CD14-positive monocyte (primary cell): ENCODE measurements at regions not wholly inside any gene's neighbourhood (a gene's known extent, or its start where the extent isn't known, plus 50 kb on each side); places are given as distances from the start of the nearest gene placed in this dataset.

Experiments used
- DNase-seq, 3 donors: peaks; one replicate each; pipeline ENCODE4 v3.0.0-alpha.2; 2011 to 2022
- H2AFZ ChIP-seq: 2 replicates; pipeline ENCODE4 v1.6.0; 2012; ENCODE audit warnings: mild to moderate bottlenecking, low read depth, low read length, inconsistent platforms; ENCODE audit not compliant: insufficient read depth, poor library complexity, severe bottlenecking
- H3K27ac ChIP-seq, 2 donors: 1 replicate in 1 of 2; 2 replicates in 1 of 2; pipeline ENCODE4 v1.5.1; 2012 to 2013; ENCODE audit warnings: low read length in 2 of 2, control low read depth in 1 of 2, inconsistent platforms in 1 of 2, low read depth in 1 of 2, mild to moderate bottlenecking in 1 of 2
- H3K27me3 ChIP-seq, 2 donors: one replicate each; pipeline versions ENCODE4 v1.6.0 to v1.6.1; 2011 to 2013; ENCODE audit warnings: low read length in 2 of 2; ENCODE audit not compliant: control insufficient read depth in 2 of 2, insufficient read depth in 2 of 2
- H3K36me3 ChIP-seq, 2 donors: replicated peaks in 1 of 2; 1 replicate in 1 of 2; 2 replicates in 1 of 2; pipeline versions ENCODE4 v1.5.1 to v1.6.1; 2012 to 2013; ENCODE audit warnings: low read length in 2 of 2, control low read depth in 1 of 2, inconsistent platforms in 1 of 2, mild to moderate bottlenecking in 1 of 2; ENCODE audit not compliant: insufficient read depth in 2 of 2, control insufficient read depth in 1 of 2
- H3K4me1 ChIP-seq, 2 donors: 1 replicate in 1 of 2; 2 replicates in 1 of 2; pipeline versions ENCODE4 v1.5.1 to v1.6.1; 2012 to 2013; ENCODE audit warnings: low read length in 2 of 2, control low read depth in 1 of 2, inconsistent platforms in 1 of 2, mild to moderate bottlenecking in 1 of 2, moderate library complexity in 1 of 2; ENCODE audit not compliant: insufficient read depth in 2 of 2, control insufficient read depth in 1 of 2
- H3K4me2 ChIP-seq: replicated peaks from 2 replicates; pipeline ENCODE3; 2012; ENCODE audit warnings: low read length, moderate library complexity, mild to moderate bottlenecking; ENCODE audit not compliant: poor library complexity, severe bottlenecking; ENCODE audit errors: extremely low read depth
- H3K4me3 ChIP-seq, 3 experiments: fragments of 200-600 bp in 1 of 3; sonication (generic) in 1 of 3; replicated peaks in 1 of 3; 1 replicate in 2 of 3; 2 replicates in 1 of 3; pipeline ENCODE4 v1.5.1; 2011 to 2013; ENCODE audit warnings: low read length in 3 of 3, mild to moderate bottlenecking in 3 of 3, control low read depth in 2 of 3, low read depth in 2 of 3, inconsistent platforms in 1 of 3, moderate library complexity in 1 of 3
- H3K79me2 ChIP-seq: 2 replicates; pipeline ENCODE4 v1.6.0; 2012; ENCODE audit warnings: mild to moderate bottlenecking, control low read depth, inconsistent platforms, low read length, moderate library complexity; ENCODE audit not compliant: insufficient read depth
- H3K9ac ChIP-seq: 2 replicates; pipeline ENCODE4 v1.6.0; 2017; ENCODE audit warnings: low read length, mild to moderate bottlenecking; ENCODE audit not compliant: insufficient read depth, poor library complexity, severe bottlenecking
- H3K9me3 ChIP-seq, 2 donors: replicated peaks in 1 of 2; 1 replicate in 1 of 2; 2 replicates in 1 of 2; pipeline versions ENCODE4 v1.5.1 to v1.6.1; 2012 to 2013; ENCODE audit warnings: low read length in 2 of 2, control low read depth in 1 of 2; ENCODE audit not compliant: control insufficient read depth in 1 of 2, insufficient read depth in 1 of 2
- H4K20me1 ChIP-seq: 2 replicates; pipeline ENCODE4 v1.6.0; 2012; ENCODE audit warnings: mild to moderate bottlenecking, low read length, control low read depth, moderate library complexity; ENCODE audit not compliant: insufficient read depth
- H3K27ac Mint-ChIP-seq, 7 donors: one replicate each; pipeline ENCODE4 v1.8.0; 2020; ENCODE audit warnings: mild to moderate bottlenecking in 7 of 7, mixed read lengths in 7 of 7, moderate library complexity in 6 of 7, inconsistent platforms in 2 of 7
- H3K27me3 Mint-ChIP-seq, 3 donors: one replicate each; pipeline ENCODE4 v1.8.0; 2021 to 2022; ENCODE audit warnings: low read depth in 3 of 3, mild to moderate bottlenecking in 3 of 3, mixed read lengths in 3 of 3, moderate library complexity in 3 of 3, inconsistent platforms in 1 of 3
- H3K36me3 Mint-ChIP-seq, 2 donors: one replicate each; pipeline ENCODE4 v1.8.0; 2020; ENCODE audit warnings: mixed read lengths in 2 of 2, inconsistent platforms in 1 of 2, mild to moderate bottlenecking in 1 of 2
- H3K4me1 Mint-ChIP-seq: one replicate; pipeline ENCODE4 v1.8.0; 2020; ENCODE audit warnings: mild to moderate bottlenecking, mixed read lengths
- H3K4me3 Mint-ChIP-seq, 2 donors: one replicate each; pipeline ENCODE4 v1.8.0; 2020; ENCODE audit warnings: mild to moderate bottlenecking in 2 of 2, mixed read lengths in 2 of 2, moderate library complexity in 1 of 2
- H3K9me3 Mint-ChIP-seq, 7 donors: one replicate each; pipeline ENCODE4 v1.8.0; 2020 to 2022; ENCODE audit warnings: mixed read lengths in 7 of 7, mild to moderate bottlenecking in 6 of 7, moderate library complexity in 6 of 7, inconsistent platforms in 2 of 7
- WGBS: methylation state at CpG from one replicate; pipeline ENCODE4 v1.1.5; 2013; ENCODE audit warnings: missing lambda C conversion rate; ENCODE audit not compliant: insufficient coverage; 5-methylcytosine and 5-hydroxymethylcytosine counted together
- intact Hi-C, 2 donors: fragments of 100-400 bp; cut with micrococcal nuclease; formaldehyde crosslinking; loops; one replicate each; pipeline versions ENCODE4 v1.15.0 to v1.15.1; 2023
- TF ChIP-seq, protein P1 (sequence below): fragments of 200-600 bp; IDR thresholded peaks from one replicate; pipeline ENCODE4 v1.8.0; 2022; ENCODE audit warnings: antibody characterized with exemption, mild to moderate bottlenecking

DNA sequence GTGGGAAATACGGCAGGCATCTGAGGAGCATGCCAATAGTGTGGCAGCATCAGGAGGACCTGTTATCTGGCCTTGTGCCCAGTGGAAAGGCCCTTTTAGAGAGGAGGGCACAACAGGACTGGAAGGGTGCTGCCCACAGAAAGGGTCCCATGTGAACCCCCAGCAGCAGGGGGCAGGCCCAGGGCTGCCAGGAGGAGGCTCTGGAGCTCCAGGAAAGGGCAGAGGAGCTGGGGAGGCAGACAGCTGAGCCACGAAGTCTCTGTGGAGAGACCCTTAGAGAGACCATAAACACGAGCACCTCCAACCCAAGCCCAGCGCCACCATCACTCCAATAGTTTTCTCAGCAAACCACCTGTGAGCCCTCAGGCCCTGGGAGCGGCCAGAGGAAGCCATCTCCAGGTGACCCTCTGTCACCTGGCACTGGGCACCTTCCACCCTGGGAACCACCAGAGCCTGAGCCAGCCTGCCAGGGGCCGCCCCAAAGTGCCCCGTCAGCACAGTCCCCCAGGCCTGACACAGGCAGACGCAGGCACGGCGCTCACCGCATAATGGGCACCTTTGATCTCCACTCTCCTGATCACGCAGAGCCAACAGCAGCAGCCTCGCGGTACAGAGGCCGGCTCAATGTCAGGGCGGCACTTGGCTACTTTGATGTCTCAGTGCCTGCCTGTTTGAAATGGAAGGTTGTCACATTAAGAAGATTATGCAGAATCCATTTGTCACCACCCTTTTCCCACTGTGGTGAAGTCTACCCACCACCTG, 162.5 kb upstream of the RAB6C start:
- no peak for DNase-seq
- H3K79me2 ChIP-seq: no peaks in the 10 kb centered on the region
- H3K4me1 Mint-ChIP-seq: peaks cover 19% of the 10 kb centered on the region
- H3K9me3 Mint-ChIP-seq: peaks cover 2 to 20% (median 9%) of the 10 kb centered on the region in 7 donors
- no peaks in the 10 kb centered on the region for H3K36me3 Mint-ChIP-seq
- H3K9ac ChIP-seq: no peak overlapping the region
- TF ChIP-seq, protein P1, sequence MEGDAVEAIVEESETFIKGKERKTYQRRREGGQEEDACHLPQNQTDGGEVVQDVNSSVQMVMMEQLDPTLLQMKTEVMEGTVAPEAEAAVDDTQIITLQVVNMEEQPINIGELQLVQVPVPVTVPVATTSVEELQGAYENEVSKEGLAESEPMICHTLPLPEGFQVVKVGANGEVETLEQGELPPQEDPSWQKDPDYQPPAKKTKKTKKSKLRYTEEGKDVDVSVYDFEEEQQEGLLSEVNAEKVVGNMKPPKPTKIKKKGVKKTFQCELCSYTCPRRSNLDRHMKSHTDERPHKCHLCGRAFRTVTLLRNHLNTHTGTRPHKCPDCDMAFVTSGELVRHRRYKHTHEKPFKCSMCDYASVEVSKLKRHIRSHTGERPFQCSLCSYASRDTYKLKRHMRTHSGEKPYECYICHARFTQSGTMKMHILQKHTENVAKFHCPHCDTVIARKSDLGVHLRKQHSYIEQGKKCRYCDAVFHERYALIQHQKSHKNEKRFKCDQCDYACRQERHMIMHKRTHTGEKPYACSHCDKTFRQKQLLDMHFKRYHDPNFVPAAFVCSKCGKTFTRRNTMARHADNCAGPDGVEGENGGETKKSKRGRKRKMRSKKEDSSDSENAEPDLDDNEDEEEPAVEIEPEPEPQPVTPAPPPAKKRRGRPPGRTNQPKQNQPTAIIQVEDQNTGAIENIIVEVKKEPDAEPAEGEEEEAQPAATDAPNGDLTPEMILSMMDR: no peak
- no peak overlapping the region for H3K27ac Mint-ChIP-seq
- intact Hi-C loops: no loop called here
- no peak overlapping the region for H3K27ac ChIP-seq
- H3K9me3 ChIP-seq: peaks cover 0 to 10% of the 10 kb centered on the region in 2 donors
- no peaks in the 10 kb centered on the region for H3K27me3 ChIP-seq
- H3K4me3 ChIP-seq: no peak overlapping the region
- 88% methylated on average over 11 of the region's 16 CpGs for WGBS
- no peaks in the 10 kb centered on the region for H3K36me3 ChIP-seq
- no peak overlapping the region for H2AFZ ChIP-seq
- no peak overlapping the region for H3K4me2 ChIP-seq
- no peaks in the 10 kb centered on the region for H4K20me1 ChIP-seq
- H3K4me1 ChIP-seq: peaks cover 17 to 20% of the 10 kb centered on the region in 2 donors
- no peak overlapping the region for H3K4me3 Mint-ChIP-seq
- H3K27me3 Mint-ChIP-seq: peaks cover 2 to 3% (median 2%) of the 10 kb centered on the region in 3 donors

DNA sequence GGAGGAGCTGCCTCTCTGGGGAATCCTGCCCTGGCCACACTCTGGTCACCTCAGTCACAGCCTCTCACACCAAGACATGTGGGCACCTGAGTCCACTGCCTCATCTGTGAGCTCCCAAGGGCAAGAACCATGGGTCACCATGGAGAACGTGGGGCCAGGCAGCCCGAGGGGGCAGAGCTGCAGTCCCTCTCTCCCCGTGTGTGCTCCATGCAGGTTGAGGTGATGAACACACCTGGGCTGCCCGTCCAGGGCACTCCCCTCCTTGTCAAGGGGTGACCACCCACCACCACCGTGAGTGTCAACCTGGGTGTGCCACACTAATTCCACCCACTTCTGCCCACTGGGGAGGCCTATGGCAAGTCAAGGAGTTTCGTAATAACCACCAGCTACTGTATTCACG, 159.6 kb upstream of the RAB6C start:
- peaks cover 0 to 10% of the 10 kb centered on the region in 2 donors for H3K9me3 ChIP-seq
- intact Hi-C loops: no loop called here
- no peak overlapping the region for H3K4me2 ChIP-seq
- Mint-ChIP-seq H3K27me3 (no peaks in the 10 kb centered on the region), H3K4me3 (no peak overlapping the region), H3K36me3 (no peaks in the 10 kb centered on the region), H3K4me1 (no peaks in the 10 kb centered on the region), H3K9me3 (peaks cover 3 to 18% (median 8%) of the 10 kb centered on the region in 7 donors), H3K27ac (peak overlapping the region in 1 of 7 donors; percentile 75)
- H3K4me1 ChIP-seq: no peaks in the 10 kb centered on the region
- no peaks in the 10 kb centered on the region for H3K36me3 ChIP-seq
- TF ChIP-seq, protein P1: no peak
- H3K79me2 ChIP-seq: no peaks in the 10 kb centered on the region
- H3K27me3 ChIP-seq: no peaks in the 10 kb centered on the region
- 59% methylated on average over 3 of the region's 7 CpGs for WGBS
- DNase-seq: no peak
- no peak overlapping the region for H2AFZ ChIP-seq
- H3K4me3 ChIP-seq: no peak overlapping the region
- H3K9ac ChIP-seq: no peak overlapping the region
- H4K20me1 ChIP-seq: no peaks in the 10 kb centered on the region
- no peak overlapping the region for H3K27ac ChIP-seq
